Dermis blood vessel endothelial cell (primary cell): ENCODE measurements at regions not wholly inside any gene's neighbourhood (a gene's known extent, or its start where the extent isn't known, plus 50 kb on each side); places are given as distances from the start of the nearest gene placed in this dataset.

Experiments used
- DNase-seq: peaks from one replicate; pipeline ENCODE4 v3.0.0; 2010

GRCh38 chr5:158178535-158178934, 319.6 kb upstream of the CLINT1 start:
- DNase-seq: no peak

- DNase-seq: no peak
These were observed 318.2 kb upstream of the CLINT1 start for GRCh38 chr5:158177146-158177545.

DNA sequence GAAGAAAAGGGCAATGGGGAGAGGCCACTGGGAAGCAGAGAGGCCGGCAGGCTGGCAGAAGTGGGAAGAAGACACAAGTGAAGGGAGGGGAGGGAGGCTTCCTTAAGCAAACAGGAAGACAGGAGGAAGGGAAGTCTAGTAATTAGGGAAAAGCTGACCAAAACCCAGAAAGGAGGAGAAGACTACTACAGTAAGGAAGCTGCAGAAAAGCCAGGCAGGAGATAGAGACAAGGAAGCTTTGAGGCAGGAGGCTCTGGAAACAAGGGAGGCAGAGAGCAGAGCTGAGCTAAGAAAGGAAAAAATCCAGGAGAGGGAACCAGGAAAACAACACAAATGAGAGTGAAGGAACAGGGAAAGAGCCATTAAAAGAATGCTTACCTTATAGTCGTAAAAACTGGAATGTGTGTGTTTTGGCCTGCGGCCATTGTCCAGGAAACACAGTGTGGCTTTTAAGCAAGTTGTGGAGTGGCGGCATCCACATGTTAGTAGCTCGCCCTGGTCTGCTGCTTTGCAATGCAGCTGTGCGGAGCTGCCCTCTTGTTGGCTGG, 317.1 kb upstream of the CLINT1 start:
- no peak for DNase-seq

- DNase-seq: peak; percentile 78
These were observed 316.2 kb upstream of the CLINT1 start for GRCh38 chr5:158174918-158175851.

DNA sequence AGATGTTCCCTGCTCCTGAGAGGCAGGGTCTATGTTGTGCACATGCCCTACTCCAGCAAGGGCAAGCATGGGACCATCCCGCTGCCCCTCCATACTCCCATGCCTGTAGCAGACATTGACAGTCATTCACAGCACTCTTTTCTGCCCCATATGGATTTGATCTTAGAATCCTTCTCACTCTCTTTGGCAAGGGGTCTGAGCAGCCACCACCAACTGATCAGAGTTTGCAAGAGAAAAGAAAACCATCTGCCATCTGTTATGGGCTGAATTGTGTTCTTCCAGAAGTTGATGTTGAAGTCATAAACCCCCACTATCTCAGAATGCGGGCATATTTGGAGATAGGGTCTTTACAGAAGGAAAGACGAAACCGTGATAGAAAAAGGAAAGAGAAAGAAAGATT, 315.1 kb upstream of the CLINT1 start:
- DNase-seq: no peak

DNA sequence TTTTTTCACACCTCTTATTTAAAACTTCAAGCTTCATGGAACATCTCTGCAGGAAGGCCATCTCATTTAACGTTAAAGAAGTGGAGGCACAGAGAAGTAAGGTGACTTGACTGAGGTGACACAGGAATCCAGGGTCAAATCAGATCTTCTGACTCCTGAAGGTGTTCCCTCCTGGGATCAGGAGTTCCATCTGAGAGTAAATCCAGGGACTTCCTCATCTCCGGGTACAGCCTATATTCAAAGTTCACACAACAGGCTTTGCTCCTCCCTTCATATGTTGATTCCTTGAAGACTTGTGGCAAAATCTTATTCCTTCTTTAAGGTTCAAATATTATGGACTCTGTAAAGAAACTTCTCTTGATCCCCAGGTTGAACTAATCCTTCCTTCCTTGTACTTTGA, 313.1 kb upstream of the CLINT1 start:
- no peak for DNase-seq

DNA sequence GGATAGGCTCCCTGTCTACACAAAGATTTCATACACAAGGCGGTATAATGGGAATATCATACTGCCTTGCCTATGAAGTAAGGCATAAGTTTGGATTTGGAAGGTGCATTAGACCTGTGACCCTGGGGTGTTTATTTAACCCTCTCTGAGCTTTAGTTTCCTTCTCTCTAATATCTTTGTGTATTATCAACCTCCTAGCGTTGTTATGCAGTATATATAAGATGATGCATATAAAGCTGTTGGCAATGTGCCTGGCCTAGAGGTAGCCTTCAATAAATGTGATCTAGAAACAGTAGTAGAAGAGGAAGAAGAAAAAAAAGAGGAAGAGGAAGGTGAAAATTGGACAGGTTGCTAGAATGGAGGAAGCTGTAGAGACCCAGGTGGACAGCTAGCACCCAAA, 311.6 kb upstream of the CLINT1 start:
- DNase-seq: no peak

DNA sequence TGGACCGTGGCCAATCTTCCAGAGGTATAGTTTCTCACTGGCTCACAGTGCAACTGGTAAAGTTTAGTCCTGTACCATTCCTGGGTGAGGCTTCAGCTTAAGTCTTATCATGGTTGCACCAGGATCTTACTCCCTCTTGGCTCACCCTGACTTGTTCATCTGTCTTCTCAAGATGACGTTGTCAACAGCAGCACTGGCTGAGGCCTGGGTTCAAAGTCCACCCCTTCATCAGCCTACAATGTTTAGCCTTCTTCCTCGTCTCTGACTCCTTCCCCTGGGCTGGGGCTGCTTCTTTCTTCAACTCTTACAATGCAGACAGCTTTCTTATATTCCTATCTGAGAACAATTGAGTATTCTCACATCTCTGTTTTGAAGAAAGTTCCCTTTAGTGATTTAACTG, 311.1 kb upstream of the CLINT1 start:
- no peak for DNase-seq

DNA sequence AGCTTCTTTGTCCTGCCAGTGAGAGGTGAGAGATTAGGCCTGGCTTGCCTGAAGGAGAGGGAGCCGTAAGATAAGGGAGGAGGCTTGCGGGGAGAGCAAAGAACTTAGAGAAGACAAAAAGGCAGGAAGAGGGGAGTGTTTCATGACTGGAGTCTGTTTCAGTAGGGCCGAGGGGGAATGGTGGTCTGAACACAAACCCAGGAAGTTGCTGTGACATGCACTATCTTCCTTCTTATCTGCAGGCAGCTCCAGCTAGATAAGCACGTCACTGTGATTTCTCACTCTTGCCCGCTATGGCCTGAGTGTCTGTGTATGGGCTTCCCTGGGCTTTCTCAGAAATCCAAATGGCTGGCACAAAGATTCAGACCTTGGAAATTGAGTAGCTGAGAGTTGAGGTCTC, 307.5 kb upstream of the CLINT1 start:
- DNase-seq: no peak

- no peak for DNase-seq
These were observed 306.7 kb upstream of the CLINT1 start for GRCh38 chr5:158165647-158166046.

DNA sequence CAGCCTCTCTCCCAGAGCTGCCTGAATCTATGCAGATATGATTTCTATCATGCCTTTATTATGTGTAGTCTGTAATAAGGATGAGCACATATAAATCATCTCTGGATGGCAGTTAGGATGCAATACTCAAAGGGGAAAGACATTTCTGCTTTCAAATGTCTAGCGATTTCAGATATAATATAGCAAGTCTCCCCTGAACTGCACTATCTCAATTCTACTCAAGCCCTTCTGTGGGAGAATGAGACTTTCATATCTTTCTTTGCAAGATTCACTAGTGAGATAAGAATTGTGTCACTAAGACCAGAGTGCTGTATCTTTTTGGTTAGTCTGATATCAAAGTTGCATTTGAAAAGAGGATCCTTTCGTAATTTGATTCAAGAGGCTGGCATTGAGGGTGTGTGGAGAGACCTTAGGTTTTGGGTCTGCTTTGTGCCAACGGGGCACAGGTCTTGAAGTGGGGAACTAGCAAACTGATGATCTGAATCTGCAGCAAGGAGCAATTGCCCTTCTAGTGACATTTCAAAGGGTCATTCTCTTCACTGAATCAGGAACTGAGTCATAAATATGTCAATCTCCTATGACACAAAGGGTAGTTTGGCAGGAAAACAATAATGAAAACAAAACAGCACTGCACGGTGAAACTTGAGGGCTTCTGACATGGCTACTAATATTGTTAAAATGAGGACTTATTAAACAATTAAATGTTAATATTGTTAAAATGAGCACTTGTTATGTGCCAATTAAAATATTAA, 305.5 kb upstream of the CLINT1 start:
- DNase-seq: peak; percentile 8

DNA sequence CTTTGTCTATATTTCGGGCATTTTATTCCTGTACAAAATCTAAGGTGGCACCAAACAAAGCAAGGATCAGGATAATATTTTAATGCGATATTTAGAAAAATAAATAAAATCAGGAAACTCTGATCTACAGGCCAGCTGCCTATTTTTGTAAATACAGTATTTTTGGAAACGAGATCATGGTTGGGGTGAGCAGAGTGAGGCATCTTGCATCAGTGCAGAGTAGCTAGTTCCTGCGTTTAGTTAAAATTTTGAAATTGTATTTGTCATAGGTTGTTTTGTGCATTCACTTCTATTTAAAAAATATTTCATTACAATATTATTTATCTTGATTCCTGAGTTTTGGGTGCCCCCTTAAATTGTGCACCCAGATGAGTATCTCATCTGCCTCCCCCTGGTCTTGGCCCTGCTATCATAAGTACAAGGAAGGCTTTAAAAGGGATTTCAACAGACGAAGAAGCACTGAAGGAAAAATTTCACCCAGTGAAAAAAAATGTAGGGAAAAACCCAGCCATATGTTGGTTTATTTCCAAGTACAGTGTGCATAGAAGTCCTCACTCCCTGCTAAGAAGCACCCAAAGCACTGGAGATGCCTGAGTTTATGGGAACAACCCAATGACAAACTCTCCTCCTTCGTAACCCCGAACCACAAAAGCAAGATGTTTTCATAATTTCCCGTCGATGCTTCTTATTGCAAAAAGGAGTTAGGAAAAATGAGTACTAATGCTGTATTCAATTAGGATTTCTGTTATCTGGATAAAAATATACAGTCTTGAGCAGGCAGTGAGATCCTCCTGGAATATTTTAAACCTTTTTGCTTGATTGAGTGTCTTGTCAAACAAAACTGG, 304.7 kb upstream of the CLINT1 start:
- DNase-seq: no peak

DNA sequence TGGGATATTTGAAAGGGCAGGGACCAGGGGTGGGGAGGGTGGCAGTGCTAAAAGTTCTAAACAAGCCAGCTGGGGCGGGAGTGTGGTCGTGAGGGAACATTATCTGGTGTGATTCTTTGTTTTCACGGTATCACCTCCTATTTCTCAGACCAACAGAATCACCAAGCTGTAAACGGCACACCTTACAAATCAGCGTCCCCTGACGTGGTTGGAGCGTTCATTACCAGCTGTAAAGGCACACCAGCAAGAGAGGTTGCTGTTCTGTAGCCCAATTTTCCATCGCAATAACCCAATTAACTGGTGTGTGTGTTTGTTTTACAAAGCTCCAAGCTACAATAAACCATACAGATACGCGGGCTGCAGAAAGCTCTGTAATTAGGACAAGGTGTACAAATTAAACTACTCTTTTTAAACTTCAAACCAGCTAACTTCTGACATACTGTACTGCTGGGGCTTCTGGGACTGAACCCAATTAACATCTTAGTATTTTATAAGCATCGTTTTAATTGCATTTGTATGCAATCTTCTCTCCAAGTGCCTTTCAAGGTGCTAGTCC, 303.6 kb upstream of the CLINT1 start:
- no peak for DNase-seq

DNA sequence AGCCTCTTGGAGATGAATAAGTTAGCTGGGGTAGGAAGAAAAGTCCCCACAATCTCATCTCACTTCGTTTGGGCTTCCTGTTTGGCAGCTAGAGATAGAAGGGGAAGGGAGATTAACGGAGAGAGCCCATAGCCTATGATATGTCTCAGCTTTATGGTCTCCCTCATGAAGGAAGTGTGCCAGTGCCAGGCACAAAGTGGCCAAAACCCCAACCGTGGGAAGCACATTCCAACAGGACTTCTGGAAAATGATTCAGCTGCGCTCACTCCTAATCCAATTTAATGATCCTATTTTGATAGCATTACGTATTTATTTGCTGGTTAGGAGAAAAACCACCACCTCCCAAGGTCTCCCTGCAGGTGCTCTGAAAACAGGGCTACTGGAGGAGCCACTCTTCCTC, 303.1 kb upstream of the CLINT1 start:
- DNase-seq: no peak

GRCh38 chr5:158159621-158160020, 300.7 kb upstream of the CLINT1 start:
- DNase-seq: no peak

GRCh38 chr5:158155811-158156505, 297.0 kb upstream of the CLINT1 start:
- DNase-seq: no peak

GRCh38 chr5:158155067-158155466, 296.1 kb upstream of the CLINT1 start:
- no peak for DNase-seq

DNA sequence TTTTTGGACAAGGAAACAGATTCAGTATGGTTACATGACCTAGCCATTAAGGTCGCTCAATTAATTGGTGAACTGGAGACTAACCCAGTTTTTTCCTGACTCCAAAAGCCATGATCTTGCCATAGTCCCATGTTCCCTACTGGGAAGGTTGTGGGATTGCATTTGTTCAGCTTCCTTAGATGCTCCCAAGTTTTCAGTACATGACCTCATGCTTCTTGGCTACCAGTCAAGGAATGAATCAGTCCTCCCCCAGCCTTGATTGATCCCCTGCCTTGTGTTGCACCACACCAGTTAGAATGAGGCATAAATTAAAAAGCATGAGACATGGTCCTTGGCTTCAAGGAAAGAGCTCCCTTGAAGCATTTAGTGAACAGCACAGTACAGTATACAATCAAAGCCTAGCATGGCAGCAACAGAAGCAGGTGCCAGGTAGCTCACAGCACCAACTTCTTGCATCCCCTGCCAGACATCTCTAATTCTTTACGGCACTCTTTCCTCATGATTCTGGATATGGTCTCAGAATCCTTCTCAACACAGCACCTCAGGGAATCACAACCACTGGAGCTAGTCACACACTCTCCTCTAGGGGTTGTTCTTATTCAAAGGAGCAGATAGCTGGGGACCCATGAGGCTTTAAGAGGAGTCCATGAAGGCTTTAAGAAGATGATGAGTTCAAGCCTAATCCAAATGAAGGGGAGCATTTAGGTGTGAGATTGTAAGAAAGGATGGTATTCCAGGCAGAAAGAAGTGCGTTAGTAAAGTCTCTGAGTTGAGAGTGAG, 295.5 kb upstream of the CLINT1 start:
- peak; percentile 7 for DNase-seq

DNA sequence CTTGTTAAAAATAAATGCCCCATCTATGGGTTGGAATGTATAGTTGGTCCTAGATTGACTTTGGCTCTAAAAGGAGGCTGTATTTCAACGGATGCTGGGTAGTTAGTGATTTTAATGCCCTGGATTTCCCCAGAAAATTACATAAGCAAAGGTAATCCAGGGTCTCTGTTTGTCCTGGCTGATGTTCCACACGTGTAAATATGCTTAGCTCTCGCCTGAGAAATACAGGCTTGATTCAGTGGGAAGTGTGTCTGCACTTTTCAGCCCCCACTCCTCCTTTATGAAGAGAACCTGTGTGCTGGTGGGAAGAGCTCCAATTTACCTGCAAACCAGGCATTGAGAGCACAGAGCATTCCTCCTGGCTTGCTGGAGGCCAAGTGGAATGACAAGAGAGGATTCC, 294.6 kb upstream of the CLINT1 start:
- DNase-seq: no peak

DNA sequence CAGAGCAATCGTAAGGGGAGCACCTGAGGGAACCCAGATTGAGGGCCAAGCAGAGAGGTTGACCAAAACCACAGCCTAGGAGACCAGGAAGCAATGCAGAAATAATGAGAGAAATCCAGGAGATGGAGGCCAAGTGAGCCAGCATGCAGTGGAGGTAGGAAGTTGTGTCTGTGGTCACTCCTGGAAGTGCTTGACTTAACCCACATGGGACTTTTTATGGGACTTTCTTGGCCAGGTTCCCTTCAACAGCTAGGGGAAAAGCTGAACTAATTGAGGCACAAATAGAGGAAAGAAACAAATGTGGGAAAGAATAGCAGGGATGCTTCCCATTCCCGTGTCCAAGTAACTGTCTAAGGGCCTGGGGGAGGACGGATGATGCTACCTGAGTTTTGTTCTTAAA, 293.2 kb upstream of the CLINT1 start:
- DNase-seq: no peak

GRCh38 chr5:158147227-158147626, 288.3 kb upstream of the CLINT1 start:
- DNase-seq: no peak
